Keratinocyte (primary cell): ENCODE measurements at regions not wholly inside any gene's neighbourhood (a gene's known extent, or its start where the extent isn't known, plus 50 kb on each side); places are given as distances from the start of the nearest gene placed in this dataset.

Source experiments
- DNase-seq: peaks from one replicate; pipeline ENCODE4 v3.0.0-alpha.2; 2011; ENCODE audit warnings: low read depth, missing footprints, low spot score
- FAIRE-seq: peaks from 2 replicates; lab custom pipeline; 2011; peaks lifted over from hg19 to GRCh38; lab: Jason Lieb, UNC
- H2AFZ ChIP-seq: 2 replicates; pipeline ENCODE4 v1.6.0; 2012; ENCODE audit warnings: low read length, control low read depth, inconsistent platforms; ENCODE audit not compliant: control insufficient read depth
- H3K27ac ChIP-seq: 2 replicates; pipeline ENCODE4 v1.5.1; 2011; ENCODE audit warnings: low read length; ENCODE audit not compliant: control insufficient read depth, insufficient read depth
- H3K27me3 ChIP-seq: 3 replicates; pipeline ENCODE4 v1.6.0; 2011; ENCODE audit warnings: low read length; ENCODE audit not compliant: control insufficient read depth, insufficient read depth; ENCODE audit errors: extremely low read depth
- H3K36me3 ChIP-seq, 2 experiments: 2 replicates in 1 of 2; 3 replicates in 1 of 2; pipeline ENCODE4 v1.5.1; 2011; ENCODE audit warnings: low read length in 2 of 2, mild to moderate bottlenecking in 1 of 2; ENCODE audit not compliant: control insufficient read depth in 2 of 2, insufficient read depth in 2 of 2; ENCODE audit errors: extremely low read depth in 1 of 2
- H3K4me1 ChIP-seq: 3 replicates; pipeline ENCODE4 v1.5.1; 2011; ENCODE audit warnings: low read length; ENCODE audit not compliant: control insufficient read depth, insufficient read depth; ENCODE audit errors: extremely low read depth
- H3K4me2 ChIP-seq: 3 replicates; pipeline ENCODE4 v1.6.0; 2011; ENCODE audit warnings: low read depth, low read length; ENCODE audit not compliant: control insufficient read depth, insufficient read depth; ENCODE audit errors: extremely low read depth
- H3K4me3 ChIP-seq, 3 experiments: fragments of 200-600 bp in 1 of 3; sonication (generic) in 1 of 3; 2 replicates in 2 of 3; 3 replicates in 1 of 3; pipeline ENCODE4 v1.5.1; 2011 to 2016; ENCODE audit warnings: low read length in 3 of 3, mild to moderate bottlenecking in 3 of 3, control low read depth in 2 of 3, inconsistent platforms in 1 of 3, low read depth in 1 of 3, mixed read lengths in 1 of 3, mixed run types in 1 of 3, moderate library complexity in 1 of 3; ENCODE audit not compliant: control insufficient read depth in 2 of 3, insufficient read depth in 2 of 3; ENCODE audit errors: extremely low read depth in 1 of 3
- H3K79me2 ChIP-seq: 2 replicates; pipeline ENCODE4 v1.6.0; 2012; ENCODE audit warnings: low read length; ENCODE audit not compliant: control insufficient read depth, insufficient read depth
- H3K9ac ChIP-seq: 3 replicates; pipeline ENCODE4 v1.6.0; 2011; ENCODE audit warnings: low read length; ENCODE audit not compliant: control insufficient read depth, insufficient read depth; ENCODE audit errors: extremely low read depth
- H3K9me1 ChIP-seq: 3 replicates; pipeline ENCODE4 v1.6.0; 2011; ENCODE audit warnings: low read length; ENCODE audit not compliant: control insufficient read depth, insufficient read depth; ENCODE audit errors: extremely low read depth
- H3K9me3 ChIP-seq: 2 replicates; pipeline ENCODE4 v1.5.1; 2012; ENCODE audit warnings: low read depth, low read length; ENCODE audit not compliant: control insufficient read depth
- H4K20me1 ChIP-seq: 3 replicates; pipeline ENCODE4 v1.6.0; 2011; ENCODE audit warnings: low read length; ENCODE audit not compliant: control insufficient read depth, insufficient read depth; ENCODE audit errors: extremely low read depth
- CTCF ChIP-seq, 3 experiments: IDR thresholded peaks in 1 of 3; conservative IDR thresholded peaks in 1 of 3; optimal IDR thresholded peaks in 1 of 3; 2 replicates in 2 of 3; 3 replicates in 1 of 3; pipeline versions ENCODE3 to v1.5.1; 2011; ENCODE audit warnings: low read length in 3 of 3, mild to moderate bottlenecking in 3 of 3, moderate library complexity in 2 of 3, control low read depth in 1 of 3, inconsistent platforms in 1 of 3; ENCODE audit not compliant: insufficient read depth in 2 of 3; ENCODE audit errors: extremely low read depth in 1 of 3
- EZH2 ChIP-seq: IDR thresholded peaks from one replicate; pipeline ENCODE4 v1.6.1; 2012; ENCODE audit warnings: inconsistent platforms, mild to moderate bottlenecking, low read length, moderate library complexity
- dilution Hi-C: fragments of 300-500 bp; cut with MboI; formaldehyde crosslinking; loops from one replicate; pipeline ENCODE4 v1.7.0; 2020; ENCODE audit warnings: low sequenced_read_pairs; ENCODE audit not compliant: extremely low pct_ligation_motif_present

- DNase-seq (no peak), FAIRE-seq (no peak)
- no peak overlapping the region for H3K4me3 ChIP-seq
- peaks cover 2% of the 10 kb centered on the region for H4K20me1 ChIP-seq
- no peak overlapping the region for H3K9ac ChIP-seq
- TF ChIP-seq EZH2, result no peak
- TF ChIP-seq CTCF (optimal IDR thresholded peaks at IDR 0.05 in 1 of 3, IDR thresholded peaks at IDR 0.05 in 1 of 3, conservative IDR thresholded peaks at IDR 0.05 in 1 of 3; ENCODE audit: extremely low read depth in 1 of 3, insufficient read depth in 2 of 3, low read length in 3 of 3), result no peak
- H3K36me3 ChIP-seq, result no peaks in the 10 kb centered on the region
- peaks cover 2% of the 10 kb centered on the region for H3K9me1 ChIP-seq
- H3K79me2 ChIP-seq, result no peaks in the 10 kb centered on the region
- peaks cover under 1% of the 10 kb centered on the region for H3K9me3 ChIP-seq
- dilution Hi-C loops, result no loop called here
- peaks cover 7% of the 10 kb centered on the region for H3K27me3 ChIP-seq
- peak overlapping the region; percentile 53 for H3K4me2 ChIP-seq
- peaks cover 14% of the 10 kb centered on the region for H3K4me1 ChIP-seq
- H3K27ac ChIP-seq, result no peak overlapping the region
- H2AFZ ChIP-seq, result no peak overlapping the region
These were observed 143.5 kb upstream of the ZMIZ1 start for GRCh38 chr10:78925275-78925674.

DNA sequence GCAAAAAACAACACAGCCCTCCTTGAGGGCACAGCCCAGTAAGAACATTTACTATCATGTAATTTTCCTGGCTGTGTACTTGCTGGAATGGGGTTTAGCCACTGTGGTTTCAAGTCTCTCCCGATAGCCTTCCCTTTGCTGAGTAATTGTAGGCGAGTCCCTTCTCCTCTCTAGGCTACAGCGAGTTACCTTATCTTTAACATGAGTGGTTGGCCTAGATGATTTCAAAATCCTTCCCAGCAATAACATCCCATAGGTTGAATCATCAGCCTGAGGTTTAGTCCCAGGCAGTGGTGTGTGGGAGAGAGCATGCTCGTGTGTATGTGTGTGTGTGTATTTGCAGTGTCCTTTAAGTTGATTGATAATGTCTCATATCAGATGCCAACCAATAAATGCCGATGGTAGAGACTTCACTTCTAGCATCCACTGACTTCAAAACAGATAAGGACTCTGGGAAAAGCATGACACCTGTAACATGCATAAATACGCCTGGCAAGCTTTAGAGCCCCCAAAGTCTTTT, 142.9 kb upstream of the ZMIZ1 start:
- H3K9ac ChIP-seq, result no peak overlapping the region
- DNase-seq, result peak; percentile 36
- H2AFZ ChIP-seq, result no peak overlapping the region
- no peaks in the 10 kb centered on the region for H3K9me3 ChIP-seq
- H3K4me2 ChIP-seq, result peak overlapping the region; percentile 53
- peaks cover 14% of the 10 kb centered on the region for H3K4me1 ChIP-seq
- H3K4me3 ChIP-seq, result no peak overlapping the region
- TF ChIP-seq CTCF (optimal IDR thresholded peaks at IDR 0.05 in 1 of 3, IDR thresholded peaks at IDR 0.05 in 1 of 3, conservative IDR thresholded peaks at IDR 0.05 in 1 of 3; ENCODE audit: extremely low read depth in 1 of 3, insufficient read depth in 2 of 3, low read length in 3 of 3) (no peak), EZH2 (no peak)
- H3K27ac ChIP-seq, result no peak overlapping the region
- no peaks in the 10 kb centered on the region for H3K79me2 ChIP-seq
- no peaks in the 10 kb centered on the region for H3K36me3 ChIP-seq
- FAIRE-seq, result peak; percentile 91
- H3K9me1 ChIP-seq, result peaks cover 2% of the 10 kb centered on the region
- H4K20me1 ChIP-seq, result peaks cover 2% of the 10 kb centered on the region
- dilution Hi-C loops, result no loop called here
- peaks cover 10% of the 10 kb centered on the region for H3K27me3 ChIP-seq
